ENCODE measurements at regions not wholly inside any gene's neighbourhood (a gene's known extent, or its start where the extent isn't known, plus 50 kb on each side); places are given as distances from the start of the nearest gene placed in this dataset.

DNA sequence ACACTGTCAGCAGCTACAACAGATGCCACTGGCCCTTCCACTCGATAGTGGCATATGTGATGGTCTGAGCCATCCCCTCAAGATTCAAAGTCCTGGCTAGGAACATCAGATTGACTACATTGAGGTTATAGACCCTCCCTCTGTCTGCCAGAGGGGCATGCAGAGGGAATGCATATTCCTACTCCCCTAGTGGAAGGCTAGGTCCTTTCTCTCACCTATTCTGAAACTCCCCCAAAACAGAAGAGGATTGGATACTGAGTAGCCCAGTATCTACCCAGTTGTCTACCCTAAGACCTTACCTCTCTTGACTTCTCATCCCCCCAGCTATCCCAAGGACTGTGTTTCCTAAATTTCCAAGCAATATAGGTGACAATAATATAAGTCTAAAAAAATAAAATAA is 78.5 kb upstream of the PDE4D start:
- TF ChIP-seq POLR2A (IDR thresholded peaks at IDR 0.05): no peak
- TF ChIP-seq, protein P1, sequence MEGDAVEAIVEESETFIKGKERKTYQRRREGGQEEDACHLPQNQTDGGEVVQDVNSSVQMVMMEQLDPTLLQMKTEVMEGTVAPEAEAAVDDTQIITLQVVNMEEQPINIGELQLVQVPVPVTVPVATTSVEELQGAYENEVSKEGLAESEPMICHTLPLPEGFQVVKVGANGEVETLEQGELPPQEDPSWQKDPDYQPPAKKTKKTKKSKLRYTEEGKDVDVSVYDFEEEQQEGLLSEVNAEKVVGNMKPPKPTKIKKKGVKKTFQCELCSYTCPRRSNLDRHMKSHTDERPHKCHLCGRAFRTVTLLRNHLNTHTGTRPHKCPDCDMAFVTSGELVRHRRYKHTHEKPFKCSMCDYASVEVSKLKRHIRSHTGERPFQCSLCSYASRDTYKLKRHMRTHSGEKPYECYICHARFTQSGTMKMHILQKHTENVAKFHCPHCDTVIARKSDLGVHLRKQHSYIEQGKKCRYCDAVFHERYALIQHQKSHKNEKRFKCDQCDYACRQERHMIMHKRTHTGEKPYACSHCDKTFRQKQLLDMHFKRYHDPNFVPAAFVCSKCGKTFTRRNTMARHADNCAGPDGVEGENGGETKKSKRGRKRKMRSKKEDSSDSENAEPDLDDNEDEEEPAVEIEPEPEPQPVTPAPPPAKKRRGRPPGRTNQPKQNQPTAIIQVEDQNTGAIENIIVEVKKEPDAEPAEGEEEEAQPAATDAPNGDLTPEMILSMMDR (IDR thresholded peaks at IDR 0.05): no peak
